ENCODE measurements at regions not wholly inside any gene's neighbourhood (a gene's known extent, or its start where the extent isn't known, plus 50 kb on each side); places are given as distances from the start of the nearest gene placed in this dataset.

DNA sequence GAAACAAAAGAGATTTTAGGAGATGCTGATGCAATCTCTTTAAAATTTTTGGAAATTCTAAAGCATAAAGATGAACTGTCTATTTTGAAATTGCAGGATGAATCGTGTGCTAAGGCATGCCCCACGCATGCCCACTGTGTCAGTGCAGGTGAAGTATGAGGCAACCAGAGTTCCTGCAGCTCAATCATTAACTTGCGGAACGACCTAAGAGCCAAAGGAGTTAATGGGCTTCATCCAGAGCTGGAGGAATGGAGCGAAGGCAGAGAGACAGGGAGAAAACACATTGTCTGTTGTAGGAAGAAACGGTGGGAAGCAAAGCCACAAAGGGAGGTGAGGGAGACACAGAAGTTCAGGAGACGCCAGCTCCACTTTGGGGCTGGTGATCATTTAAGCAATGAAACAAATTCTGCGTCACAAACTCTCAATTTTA is 265.2 kb downstream of the CCDC85A start (continued):
- TF ChIP-seq GABPA (IDR thresholded peaks at IDR 0.05; ENCODE audit: low read depth, low read length) (no peak), GABPA (CRISPR knock-in tag; IDR thresholded peaks at IDR 0.05; ENCODE audit: low read depth) (peak; percentile 6; the same call in 1 of the 2 replicates), MTERF4 (CRISPR knock-in tag; IDR thresholded peaks at IDR 0.05) (no peak), TOE1 (CRISPR knock-in tag; IDR thresholded peaks at IDR 0.05) (no peak), NCOA2 (CRISPR knock-in tag; IDR thresholded peaks at IDR 0.05) (no peak), MYNN (CRISPR knock-in tag; IDR thresholded peaks at IDR 0.05; ENCODE audit: low read depth) (no peak), BCL6 (CRISPR knock-in tag; IDR thresholded peaks at IDR 0.05) (no peak), ZBTB46 (CRISPR knock-in tag; IDR thresholded peaks at IDR 0.05; ENCODE audit: borderline replicate concordance) (no peak), ATF3 (CRISPR knock-in tag; IDR thresholded peaks at IDR 0.05) (0 out of 2 replicates have a peak, but pooled peaks have one; percentile 34), NCOA1 (CRISPR knock-in tag; IDR thresholded peaks at IDR 0.05) (no peak), ARID5B (CRISPR knock-in tag; IDR thresholded peaks at IDR 0.05) (peak; percentile 70), DR1 (CRISPR knock-in tag; IDR thresholded peaks at IDR 0.05) (no peak), ZNF317 (CRISPR knock-in tag; IDR thresholded peaks at IDR 0.05) (no peak), THYN1 (CRISPR knock-in tag; IDR thresholded peaks at IDR 0.05; ENCODE audit: borderline replicate concordance, low read depth) (no peak), ZEB1 (IDR thresholded peaks at IDR 0.05; ENCODE audit: insufficient replicate concordance, low read depth) (peak; percentile 72), SP5 (CRISPR knock-in tag; IDR thresholded peaks at IDR 0.05; ENCODE audit: borderline replicate concordance, low read depth) (no peak), SP140L (CRISPR knock-in tag; IDR thresholded peaks at IDR 0.05; ENCODE audit: borderline replicate concordance) (no peak)
- TF ChIP-seq, protein P1, sequence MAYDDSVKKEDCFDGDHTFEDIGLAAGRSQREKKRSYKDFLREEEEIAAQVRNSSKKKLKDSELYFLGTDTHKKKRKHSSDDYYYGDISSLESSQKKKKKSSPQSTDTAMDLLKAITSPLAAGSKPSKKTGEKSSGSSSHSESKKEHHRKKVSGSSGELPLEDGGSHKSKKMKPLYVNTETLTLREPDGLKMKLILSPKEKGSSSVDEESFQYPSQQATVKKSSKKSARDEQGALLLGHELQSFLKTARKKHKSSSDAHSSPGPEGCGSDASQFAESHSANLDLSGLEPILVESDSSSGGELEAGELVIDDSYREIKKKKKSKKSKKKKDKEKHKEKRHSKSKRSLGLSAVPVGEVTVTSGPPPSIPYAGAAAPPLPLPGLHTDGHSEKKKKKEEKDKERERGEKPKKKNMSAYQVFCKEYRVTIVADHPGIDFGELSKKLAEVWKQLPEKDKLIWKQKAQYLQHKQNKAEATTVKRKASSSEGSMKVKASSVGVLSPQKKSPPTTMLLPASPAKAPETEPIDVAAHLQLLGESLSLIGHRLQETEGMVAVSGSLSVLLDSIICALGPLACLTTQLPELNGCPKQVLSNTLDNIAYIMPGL (CRISPR knock-in tag; IDR thresholded peaks at IDR 0.05; ENCODE audit: borderline replicate concordance in 1 of 2, low read depth in 1 of 2) = no peak
